ENCODE measurements at regions not wholly inside any gene's neighbourhood (a gene's known extent, or its start where the extent isn't known, plus 50 kb on each side); places are given as distances from the start of the nearest gene placed in this dataset.

DNA sequence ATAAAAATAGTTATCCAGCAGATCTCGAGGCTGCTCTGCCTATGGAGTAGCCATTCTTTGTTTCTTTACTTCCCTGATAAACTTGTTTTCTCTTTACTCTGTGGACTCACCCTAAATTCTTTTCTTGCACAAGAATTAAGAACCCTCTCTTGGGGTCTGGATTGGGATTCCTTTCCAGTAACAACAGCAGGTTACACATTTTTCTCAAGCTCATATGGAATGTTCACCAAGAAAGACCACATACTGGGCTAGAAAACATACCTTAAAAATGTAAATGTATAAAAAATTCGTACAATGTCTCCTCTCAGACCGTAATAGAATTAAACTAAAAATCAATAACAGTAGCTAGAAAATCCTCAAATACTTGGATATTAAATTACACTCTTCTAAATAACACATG lies 299.2 kb downstream of the CNTN3 start:
- TF ChIP-seq, protein P1, sequence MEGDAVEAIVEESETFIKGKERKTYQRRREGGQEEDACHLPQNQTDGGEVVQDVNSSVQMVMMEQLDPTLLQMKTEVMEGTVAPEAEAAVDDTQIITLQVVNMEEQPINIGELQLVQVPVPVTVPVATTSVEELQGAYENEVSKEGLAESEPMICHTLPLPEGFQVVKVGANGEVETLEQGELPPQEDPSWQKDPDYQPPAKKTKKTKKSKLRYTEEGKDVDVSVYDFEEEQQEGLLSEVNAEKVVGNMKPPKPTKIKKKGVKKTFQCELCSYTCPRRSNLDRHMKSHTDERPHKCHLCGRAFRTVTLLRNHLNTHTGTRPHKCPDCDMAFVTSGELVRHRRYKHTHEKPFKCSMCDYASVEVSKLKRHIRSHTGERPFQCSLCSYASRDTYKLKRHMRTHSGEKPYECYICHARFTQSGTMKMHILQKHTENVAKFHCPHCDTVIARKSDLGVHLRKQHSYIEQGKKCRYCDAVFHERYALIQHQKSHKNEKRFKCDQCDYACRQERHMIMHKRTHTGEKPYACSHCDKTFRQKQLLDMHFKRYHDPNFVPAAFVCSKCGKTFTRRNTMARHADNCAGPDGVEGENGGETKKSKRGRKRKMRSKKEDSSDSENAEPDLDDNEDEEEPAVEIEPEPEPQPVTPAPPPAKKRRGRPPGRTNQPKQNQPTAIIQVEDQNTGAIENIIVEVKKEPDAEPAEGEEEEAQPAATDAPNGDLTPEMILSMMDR (IDR thresholded peaks at IDR 0.05), result no peak
- no peak for TF ChIP-seq POLR2A (IDR thresholded peaks at IDR 0.05)

Data from upper lobe of left lung (tissue), 4 donors.